Coronary artery (tissue), 2 donors: ENCODE measurements at regions not wholly inside any gene's neighbourhood (a gene's known extent, or its start where the extent isn't known, plus 50 kb on each side); places are given as distances from the start of the nearest gene placed in this dataset.

Experiments used
- DNase-seq: peaks from one replicate; pipeline ENCODE4 v3.0.0-alpha.2; 2017; ENCODE audit warnings: low spot score
- H3K27ac ChIP-seq, 2 donors: fragments of 200-600 bp; sonication (generic); one replicate each; pipeline ENCODE4 v1.5.1; 2016 to 2019
- H3K4me3 ChIP-seq: fragments of 200-600 bp; sonication (generic); 2 replicates; pipeline ENCODE4 v1.5.1; 2016; ENCODE audit warnings: mild to moderate bottlenecking, moderate library complexity
- CTCF ChIP-seq: fragments of 200-600 bp; sonication (generic); IDR thresholded peaks from one replicate; pipeline ENCODE4 v1.5.1; 2019; ENCODE audit warnings: antibody characterized with exemption

DNA sequence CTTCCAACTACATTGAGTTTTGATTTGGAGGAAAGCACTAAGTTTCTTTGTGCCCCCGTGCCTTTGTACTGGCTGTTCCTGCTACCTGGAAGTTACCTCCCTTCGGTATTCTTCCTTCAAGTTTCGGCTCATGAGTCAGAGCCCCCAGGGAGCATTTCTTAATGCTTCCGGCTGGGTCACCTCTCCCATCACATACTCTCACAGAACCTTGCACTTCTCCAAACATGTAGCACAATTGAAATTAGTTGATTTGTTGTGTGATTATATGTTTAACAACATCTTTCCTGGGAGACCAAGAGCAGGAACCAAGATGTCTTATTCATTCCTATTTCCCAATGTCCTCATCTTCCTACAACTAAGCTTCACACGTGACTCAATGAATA, 158.6 kb upstream of the CDH5 start:
- TF ChIP-seq CTCF, result no peak
- peak overlapping the region in 1 of 2 donors; percentile 60 for H3K27ac ChIP-seq
- no peak for DNase-seq
- no peak overlapping the region for H3K4me3 ChIP-seq

DNA sequence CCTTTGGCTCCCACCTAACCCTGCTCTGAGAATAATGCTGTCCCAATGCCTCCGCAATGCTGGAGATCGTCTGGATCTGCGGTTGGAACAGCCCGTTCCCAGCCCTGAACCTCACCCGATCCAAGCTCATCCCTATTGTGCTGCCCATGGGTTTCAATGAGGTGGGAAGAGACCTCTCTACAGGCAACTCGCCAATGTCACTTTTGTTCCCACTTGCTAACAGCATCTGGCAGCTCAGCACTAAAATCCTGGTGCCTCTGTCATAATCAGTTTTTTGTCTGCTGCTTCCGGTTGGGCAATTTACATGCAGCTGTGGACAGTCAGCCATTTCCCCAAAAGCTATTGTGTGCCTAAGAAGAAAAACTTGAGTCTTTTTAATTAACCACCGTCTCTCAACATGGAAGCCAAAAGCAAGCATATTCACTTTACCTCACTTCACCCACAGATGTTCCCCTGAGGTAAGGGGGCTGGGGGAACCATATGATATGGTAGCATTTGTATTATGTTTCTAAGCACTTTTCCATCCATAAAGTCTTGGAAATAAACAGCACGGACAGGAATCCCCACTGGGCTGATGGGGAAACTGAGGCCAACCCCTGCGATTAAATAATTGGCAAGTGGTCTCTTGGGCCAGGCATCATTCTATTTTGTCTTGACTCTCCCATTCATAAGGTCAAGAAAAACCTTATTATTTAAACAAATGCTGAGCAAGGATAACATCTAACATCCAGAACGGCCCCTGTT, 159.2 kb upstream of the CDH5 start:
- no peak for TF ChIP-seq CTCF
- H3K27ac ChIP-seq, result peak overlapping the region in 1 of 2 donors; percentile 72
- H3K4me3 ChIP-seq, result no peak overlapping the region

GRCh38 chr16:66206363-66206762, 160.1 kb upstream of the CDH5 start:
- no peak for DNase-seq
- no peak overlapping the region for H3K4me3 ChIP-seq
- TF ChIP-seq CTCF, result no peak
- H3K27ac ChIP-seq, result peak overlapping the region in 1 of 2 donors; percentile 72

More for the DNA sequence above, 159.2 kb upstream of the CDH5 start:
- DNase-seq, result no peak

DNA sequence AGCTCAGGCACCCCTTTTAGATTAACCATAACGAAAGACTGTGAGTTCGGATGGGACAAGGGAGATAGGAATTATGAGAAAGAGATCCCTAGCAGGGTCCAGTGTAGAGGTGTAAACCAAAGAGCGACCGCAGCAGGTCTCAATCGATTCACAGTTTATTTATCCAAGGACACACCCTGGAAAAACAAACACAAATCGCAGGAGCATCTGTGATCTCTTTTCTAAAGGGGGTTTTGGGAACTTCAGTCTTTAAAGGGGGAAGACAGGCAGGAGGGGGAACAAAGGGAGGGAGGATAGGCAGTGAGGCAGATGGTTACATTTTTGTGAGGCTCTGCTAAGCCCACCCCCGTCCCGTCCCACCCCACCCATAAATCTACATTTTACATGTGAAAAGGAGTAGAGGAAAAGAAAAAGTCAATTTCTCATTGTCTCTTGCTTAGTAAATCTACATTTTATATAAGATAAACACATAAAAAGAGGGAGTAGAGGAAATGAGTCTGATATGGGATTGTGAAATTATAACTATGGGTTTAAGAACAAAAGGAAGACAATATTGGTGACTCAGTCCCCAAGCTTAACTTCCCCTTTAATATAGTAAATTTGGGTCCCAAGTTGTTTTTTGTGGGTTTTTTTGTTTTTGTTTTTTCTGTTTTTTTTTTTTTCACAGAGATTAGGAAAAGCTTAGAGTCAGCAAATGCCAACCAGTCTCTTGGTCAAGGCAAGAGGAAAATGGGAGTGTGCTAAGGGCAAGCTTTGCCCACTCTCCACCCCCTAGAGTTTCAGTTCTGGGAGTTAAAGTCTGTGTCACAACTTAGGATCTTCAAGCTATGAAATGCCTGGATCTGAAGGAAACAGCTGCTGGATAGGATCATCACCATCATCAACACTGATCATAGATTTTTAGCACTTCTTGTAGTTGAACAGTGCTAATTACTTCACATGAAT, 160.9 kb upstream of the CDH5 start:
- Histone ChIP-seq H3K4me3 (no peak overlapping the region), H3K27ac (peak overlapping the region in 1 of 2 donors; percentile 72)
- TF ChIP-seq CTCF, result no peak
- no peak for DNase-seq

- TF ChIP-seq CTCF, result no peak
- Histone ChIP-seq H3K27ac (no peak overlapping the region), H3K4me3 (no peak overlapping the region)
- no peak for DNase-seq
Observed at GRCh38 chr16:66204756-66205155, 161.7 kb upstream of the CDH5 start.

DNA sequence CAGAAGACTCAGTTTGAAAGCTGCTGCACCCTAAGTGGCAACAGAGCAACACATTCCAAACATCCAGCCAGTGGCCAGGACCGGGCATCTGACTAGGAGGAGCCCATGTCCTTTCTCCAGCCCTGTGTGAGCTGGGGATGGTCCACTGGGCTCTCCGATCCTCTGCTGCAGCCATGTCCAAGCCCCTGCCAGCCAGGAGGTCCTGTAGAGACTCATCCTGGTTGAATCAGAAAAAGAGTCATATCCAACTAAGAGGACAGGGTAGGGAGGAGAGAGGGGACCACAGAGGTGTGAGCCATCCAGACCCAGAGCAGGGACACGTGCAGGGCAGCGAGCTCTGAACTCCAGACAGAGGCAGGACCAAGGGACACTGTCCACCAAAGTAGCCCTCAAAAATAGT, 163.0 kb upstream of the CDH5 start:
- no peak for TF ChIP-seq CTCF
- Histone ChIP-seq H3K27ac (no peak overlapping the region), H3K4me3 (no peak overlapping the region)
- DNase-seq, result no peak
